H9 (cell line): ENCODE measurements at regions not wholly inside any gene's neighbourhood (a gene's known extent, or its start where the extent isn't known, plus 50 kb on each side); places are given as distances from the start of the nearest gene placed in this dataset.

Experiments used
- DNase-seq: peaks from one replicate; pipeline ENCODE4 v3.0.0-alpha.2; 2017
- H2AFZ ChIP-seq: one replicate; pipeline ENCODE4 v1.6.1; 2013; ENCODE audit warnings: mild to moderate bottlenecking, low read length, control low read depth, moderate library complexity
- H2AK5ac ChIP-seq: 2 replicates; pipeline ENCODE4 v1.6.1; 2013; ENCODE audit warnings: low read length, control low read depth, mixed read lengths; ENCODE audit not compliant: insufficient read length
- H2BK120ac ChIP-seq: one replicate; pipeline ENCODE4 v1.6.1; 2013; ENCODE audit warnings: low read depth, mild to moderate bottlenecking, low read length, control low read depth, inconsistent platforms; ENCODE audit not compliant: poor library complexity, severe bottlenecking
- H2BK12ac ChIP-seq: 2 replicates; pipeline ENCODE4 v1.6.1; 2013; ENCODE audit warnings: low read length, control low read depth, mixed read lengths, low read depth; ENCODE audit not compliant: insufficient read length
- H2BK15ac ChIP-seq: 2 replicates; pipeline ENCODE4 v1.6.1; 2013; ENCODE audit warnings: low read depth, low read length, control low read depth
- H2BK20ac ChIP-seq: one replicate; pipeline ENCODE4 v1.6.1; 2013; ENCODE audit warnings: low read depth, mild to moderate bottlenecking, low read length, control low read depth, inconsistent platforms; ENCODE audit not compliant: poor library complexity, severe bottlenecking
- H2BK5ac ChIP-seq: 2 replicates; pipeline ENCODE4 v1.6.1; 2013; ENCODE audit warnings: low read length, control low read depth, mixed read lengths; ENCODE audit not compliant: insufficient read length
- H3K14ac ChIP-seq: 2 replicates; pipeline ENCODE4 v1.6.1; 2013; ENCODE audit warnings: low read length, control low read depth; ENCODE audit not compliant: insufficient read depth
- H3K18ac ChIP-seq: 2 replicates; pipeline ENCODE4 v1.6.1; 2013; ENCODE audit warnings: low read depth, mild to moderate bottlenecking, mixed read lengths, low read length, control low read depth; ENCODE audit not compliant: insufficient read length
- H3K23ac ChIP-seq: 2 replicates; pipeline ENCODE4 v1.6.1; 2013; ENCODE audit warnings: low read length, control low read depth, mixed read lengths, low read depth; ENCODE audit not compliant: insufficient read length
- H3K23me2 ChIP-seq: 2 replicates; pipeline ENCODE4 v1.6.1; 2013; ENCODE audit warnings: low read depth, mild to moderate bottlenecking, mixed read lengths, low read length, control low read depth; ENCODE audit not compliant: insufficient read length, poor library complexity, severe bottlenecking
- H3K27ac ChIP-seq: 2 replicates; pipeline ENCODE4 v1.5.1; 2013; ENCODE audit warnings: low read length, control low read depth, mixed read lengths, low read depth; ENCODE audit not compliant: insufficient read length
- H3K27me3 ChIP-seq: 2 replicates; pipeline ENCODE4 v1.6.1; 2013; ENCODE audit warnings: low read length, control low read depth, inconsistent platforms; ENCODE audit not compliant: insufficient read depth
- H3K4ac ChIP-seq: 2 replicates; pipeline ENCODE4 v1.6.1; 2013; ENCODE audit warnings: low read depth, mild to moderate bottlenecking, control low read depth, inconsistent platforms, low read length, moderate library complexity
- H3K4me1 ChIP-seq: 2 replicates; pipeline ENCODE4 v1.6.1; 2013; ENCODE audit warnings: low read length, control low read depth, inconsistent platforms; ENCODE audit not compliant: insufficient read depth
- H3K4me2 ChIP-seq: 2 replicates; pipeline ENCODE4 v1.6.1; 2013; ENCODE audit warnings: low read length, control low read depth, mixed read lengths; ENCODE audit not compliant: insufficient read length, insufficient read depth
- H3K56ac ChIP-seq: 2 replicates; pipeline ENCODE4 v1.6.1; 2013; ENCODE audit warnings: low read depth, mild to moderate bottlenecking, mixed read lengths, low read length, control low read depth; ENCODE audit not compliant: insufficient read length
- H3K79me1 ChIP-seq: 2 replicates; pipeline ENCODE4 v1.6.1; 2013; ENCODE audit warnings: low read depth, mild to moderate bottlenecking, moderate library complexity, low read length, control low read depth, inconsistent platforms; ENCODE audit not compliant: insufficient read depth, poor library complexity, severe bottlenecking
- H3K79me2 ChIP-seq: 2 replicates; pipeline ENCODE4 v1.6.1; 2013; ENCODE audit warnings: low read length, control low read depth, inconsistent platforms; ENCODE audit not compliant: insufficient read depth
- H3K9ac ChIP-seq: 2 replicates; pipeline ENCODE4 v1.6.1; 2013; ENCODE audit warnings: low read length, control low read depth, mixed read lengths; ENCODE audit not compliant: insufficient read length; ENCODE audit errors: extremely low read depth
- H3K9me3 ChIP-seq: one replicate; pipeline ENCODE4 v1.6.1; 2013; ENCODE audit warnings: low read depth, low read length, inconsistent platforms; ENCODE audit not compliant: control insufficient read depth
- H3T11ph ChIP-seq: one replicate; pipeline ENCODE4 v1.6.1; 2013; ENCODE audit warnings: mild to moderate bottlenecking, low read length, control low read depth, inconsistent platforms
- H4K20me1 ChIP-seq: one replicate; pipeline ENCODE4 v1.6.1; 2013; ENCODE audit not compliant: control insufficient read depth, insufficient read length, insufficient read depth
- H4K5ac ChIP-seq: 2 replicates; pipeline ENCODE4 v1.6.1; 2013; ENCODE audit warnings: low read depth, mild to moderate bottlenecking, mixed read lengths, low read length, control low read depth; ENCODE audit not compliant: insufficient read length
- H4K8ac ChIP-seq: replicated peaks from 2 replicates; pipeline ENCODE4 v1.6.1; 2013; ENCODE audit warnings: low read length, control low read depth, mixed read lengths, low read depth; ENCODE audit not compliant: insufficient read length
- H4K91ac ChIP-seq: 2 replicates; pipeline ENCODE4 v1.6.1; 2013; ENCODE audit warnings: low read depth, mild to moderate bottlenecking, moderate library complexity, mixed read lengths, low read length, control low read depth; ENCODE audit not compliant: insufficient read length
- H3K27ac Mint-ChIP-seq, 3 experiments: 2 replicates in 2 of 3; 3 replicates in 1 of 3; pipeline ENCODE4 v1.8.0; 2020 to 2021; ENCODE audit warnings: mixed read lengths in 3 of 3, mild to moderate bottlenecking in 1 of 3, moderate library complexity in 1 of 3
- H3K27me3 Mint-ChIP-seq: 2 replicates; pipeline ENCODE4 v1.8.0; 2021; ENCODE audit warnings: low read depth, mild to moderate bottlenecking, moderate library complexity, mixed read lengths
- H3K36me3 Mint-ChIP-seq, 3 experiments: 2 replicates in 2 of 3; 3 replicates in 1 of 3; pipeline ENCODE4 v1.8.0; 2020 to 2021; ENCODE audit warnings: low read depth in 3 of 3, mixed read lengths in 3 of 3; ENCODE audit not compliant: insufficient read depth in 1 of 3
- H3K4me1 Mint-ChIP-seq, 2 experiments: 2 replicates each; pipeline ENCODE4 v1.8.0; 2020; ENCODE audit warnings: mixed read lengths in 2 of 2
- H3K4me3 Mint-ChIP-seq, 2 experiments: 2 replicates in 1 of 2; 3 replicates in 1 of 2; pipeline ENCODE4 v1.8.0; 2020 to 2021; ENCODE audit warnings: mild to moderate bottlenecking in 2 of 2, mixed read lengths in 2 of 2, moderate library complexity in 1 of 2
- H3K9me3 Mint-ChIP-seq, 2 experiments: 2 replicates in 1 of 2; 3 replicates in 1 of 2; pipeline ENCODE4 v1.8.0; 2020; ENCODE audit warnings: mild to moderate bottlenecking in 2 of 2, mixed read lengths in 2 of 2, moderate library complexity in 1 of 2
- WGBS: extraction: QIAGEN DNeasy Blood & Tissue Kit; methylation state at CpG from one replicate; pipeline ENCODE4 v1.1.7; 2013; ENCODE audit warnings: missing lambda C conversion rate, low lambda C conversion rate, mixed read lengths; ENCODE audit not compliant: insufficient read length; ENCODE audit errors: extremely low coverage; 5-methylcytosine and 5-hydroxymethylcytosine counted together
- TF ChIP-seq, protein P1 (sequence below): fragments of 200-600 bp; sonication (generic); conservative IDR thresholded peaks from 3 replicates; pipeline ENCODE4 v1.8.0; 2021; ENCODE audit warnings: antibody characterized with exemption, mild to moderate bottlenecking

DNA sequence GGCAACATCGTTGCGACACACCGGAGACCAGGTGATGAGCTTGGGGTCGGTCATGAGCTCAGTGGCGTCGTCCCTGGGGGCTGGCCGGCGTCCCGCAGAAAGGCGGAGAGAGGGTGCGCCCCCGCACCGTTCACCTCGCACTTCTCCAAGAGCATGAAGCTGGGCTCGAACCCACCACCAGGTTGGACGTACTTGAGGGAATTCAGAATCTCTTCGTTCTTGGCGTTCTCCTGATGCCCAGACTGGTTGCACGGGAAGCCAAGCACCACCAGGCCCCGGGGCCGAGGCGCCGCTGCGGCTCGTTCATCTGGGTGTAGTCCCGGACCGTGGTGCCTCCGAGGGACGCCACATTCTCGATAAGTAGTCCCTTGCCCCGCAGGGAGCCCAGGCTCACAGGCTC, 176.6 kb upstream of the ADAMTS5 start:
- Histone ChIP-seq H2AFZ (no peak overlapping the region), H3K27me3 (no peaks in the 10 kb centered on the region), H3K18ac (no peak overlapping the region), H4K5ac (no peak overlapping the region), H2BK12ac (no peak overlapping the region), H4K8ac (no peak overlapping the region), H3K9ac (no peak overlapping the region), H3K4ac (no peak overlapping the region), H3K27ac (no peak overlapping the region), H4K20me1 (no peaks in the 10 kb centered on the region), H2BK15ac (no peak overlapping the region), H3K9me3 (no peaks in the 10 kb centered on the region), H2BK20ac (no peak overlapping the region), H3K4me2 (no peak overlapping the region), H2BK120ac (no peak overlapping the region), H3K14ac (no peak overlapping the region), H3T11ph (no peak overlapping the region), H2AK5ac (no peak overlapping the region), H4K91ac (no peak overlapping the region), H3K23ac (no peak overlapping the region), H3K79me2 (no peaks in the 10 kb centered on the region), H2BK5ac (no peak overlapping the region), H3K4me1 (no peaks in the 10 kb centered on the region), H3K56ac (no peak overlapping the region), H3K23me2 (no peaks in the 10 kb centered on the region), H3K79me1 (no peaks in the 10 kb centered on the region)
- no peaks in the 10 kb centered on the region for H3K4me1 Mint-ChIP-seq
- H3K36me3 Mint-ChIP-seq: peaks cover 5 to 7% (median 5%) of the 10 kb centered on the region in 3 experiments; a peak in 6 of 7 replicates
- DNase-seq: no peak
- H3K27ac Mint-ChIP-seq: no peak overlapping the region
- H3K27me3 Mint-ChIP-seq: no peaks in the 10 kb centered on the region
- TF ChIP-seq, protein P1, sequence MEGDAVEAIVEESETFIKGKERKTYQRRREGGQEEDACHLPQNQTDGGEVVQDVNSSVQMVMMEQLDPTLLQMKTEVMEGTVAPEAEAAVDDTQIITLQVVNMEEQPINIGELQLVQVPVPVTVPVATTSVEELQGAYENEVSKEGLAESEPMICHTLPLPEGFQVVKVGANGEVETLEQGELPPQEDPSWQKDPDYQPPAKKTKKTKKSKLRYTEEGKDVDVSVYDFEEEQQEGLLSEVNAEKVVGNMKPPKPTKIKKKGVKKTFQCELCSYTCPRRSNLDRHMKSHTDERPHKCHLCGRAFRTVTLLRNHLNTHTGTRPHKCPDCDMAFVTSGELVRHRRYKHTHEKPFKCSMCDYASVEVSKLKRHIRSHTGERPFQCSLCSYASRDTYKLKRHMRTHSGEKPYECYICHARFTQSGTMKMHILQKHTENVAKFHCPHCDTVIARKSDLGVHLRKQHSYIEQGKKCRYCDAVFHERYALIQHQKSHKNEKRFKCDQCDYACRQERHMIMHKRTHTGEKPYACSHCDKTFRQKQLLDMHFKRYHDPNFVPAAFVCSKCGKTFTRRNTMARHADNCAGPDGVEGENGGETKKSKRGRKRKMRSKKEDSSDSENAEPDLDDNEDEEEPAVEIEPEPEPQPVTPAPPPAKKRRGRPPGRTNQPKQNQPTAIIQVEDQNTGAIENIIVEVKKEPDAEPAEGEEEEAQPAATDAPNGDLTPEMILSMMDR: no peak
- H3K4me3 Mint-ChIP-seq: no peak overlapping the region
- no CpG with 5 or more reads among the region's 31 CpGs for WGBS
- H3K9me3 Mint-ChIP-seq: peaks cover 7 to 9% of the 10 kb centered on the region in 2 experiments; a peak in 4 of 5 replicates
